ENCODE measurements at regions not wholly inside any gene's neighbourhood (a gene's known extent, or its start where the extent isn't known, plus 50 kb on each side); places are given as distances from the start of the nearest gene placed in this dataset.

- intact Hi-C loops (cut with DNase I), result no loop called here
- Histone ChIP-seq H3K27me3 (no peaks in the 10 kb centered on the region), H3K36me3 (no peaks in the 10 kb centered on the region), H3K4me3 (no peak overlapping the region), H3K9me3 (no peaks in the 10 kb centered on the region), H3K27ac (no peak overlapping the region), H3K4me1 (no peaks in the 10 kb centered on the region)
- no peak for TF ChIP-seq CTCF (IDR thresholded peaks at IDR 0.05)
- DNase-seq (ENCODE audit: low spot score in 2 of 2), result no peak
These were observed 352.9 kb upstream of the OR4E1 start for GRCh38 chr14:22026527-22026926.

GRCh38 chr14:22025879-22026278, 352.3 kb upstream of the OR4E1 start:
- no peak for TF ChIP-seq CTCF (IDR thresholded peaks at IDR 0.05)
- Histone ChIP-seq H3K27me3 (no peaks in the 10 kb centered on the region), H3K27ac (no peak overlapping the region), H3K4me3 (no peak overlapping the region), H3K9me3 (no peaks in the 10 kb centered on the region), H3K4me1 (no peaks in the 10 kb centered on the region), H3K36me3 (no peaks in the 10 kb centered on the region)
- intact Hi-C loops (cut with DNase I), result no loop called here
- no peak for DNase-seq (ENCODE audit: low spot score in 2 of 2)

- TF ChIP-seq CTCF (IDR thresholded peaks at IDR 0.05), result no peak
- no peaks in the 10 kb centered on the region for H3K36me3 ChIP-seq
- no peak overlapping the region for H3K27ac ChIP-seq
- DNase-seq (ENCODE audit: low spot score in 2 of 2), result no peak
- no peaks in the 10 kb centered on the region for H3K4me1 ChIP-seq
- intact Hi-C loops (cut with DNase I), result no loop called here
- H3K9me3 ChIP-seq, result no peaks in the 10 kb centered on the region
- H3K27me3 ChIP-seq, result no peaks in the 10 kb centered on the region
- no peak overlapping the region for H3K4me3 ChIP-seq
These were observed 350.5 kb upstream of the OR4E1 start for GRCh38 chr14:22024137-22024536.

GRCh38 chr14:22018890-22019289, 345.3 kb upstream of the OR4E1 start:
- intact Hi-C loops (cut with DNase I), result no loop called here
- no peak for DNase-seq (ENCODE audit: low spot score in 2 of 2)
- no peaks in the 10 kb centered on the region for H3K9me3 ChIP-seq
- no peak overlapping the region for H3K27ac ChIP-seq
- no peak overlapping the region for H3K4me3 ChIP-seq
- no peaks in the 10 kb centered on the region for H3K4me1 ChIP-seq
- TF ChIP-seq CTCF (IDR thresholded peaks at IDR 0.05), result no peak
- no peaks in the 10 kb centered on the region for H3K36me3 ChIP-seq
- H3K27me3 ChIP-seq, result no peaks in the 10 kb centered on the region

GRCh38 chr14:22012452-22012851, 338.8 kb upstream of the OR4E1 start:
- no peaks in the 10 kb centered on the region for H3K27me3 ChIP-seq
- DNase-seq (ENCODE audit: low spot score in 2 of 2), result no peak
- intact Hi-C loops (cut with DNase I), result no loop called here
- TF ChIP-seq CTCF (IDR thresholded peaks at IDR 0.05), result no peak
- H3K36me3 ChIP-seq, result no peaks in the 10 kb centered on the region
- no peak overlapping the region for H3K4me3 ChIP-seq
- H3K27ac ChIP-seq, result no peak overlapping the region
- no peaks in the 10 kb centered on the region for H3K9me3 ChIP-seq
- no peaks in the 10 kb centered on the region for H3K4me1 ChIP-seq

- DNase-seq (ENCODE audit: low spot score in 2 of 2), result no peak
- H3K27me3 ChIP-seq, result no peaks in the 10 kb centered on the region
- no peaks in the 10 kb centered on the region for H3K4me1 ChIP-seq
- H3K27ac ChIP-seq, result no peak overlapping the region
- no peaks in the 10 kb centered on the region for H3K36me3 ChIP-seq
- H3K9me3 ChIP-seq, result no peaks in the 10 kb centered on the region
- TF ChIP-seq CTCF (IDR thresholded peaks at IDR 0.05), result no peak
- intact Hi-C loops (cut with DNase I), result no loop called here
- H3K4me3 ChIP-seq, result no peak overlapping the region
These were observed 337.6 kb upstream of the OR4E1 start for GRCh38 chr14:22011253-22011642.

All from ascending aorta (tissue), 2 donors.